GM12864 (cell line): ENCODE measurements at regions not wholly inside any gene's neighbourhood (a gene's known extent, or its start where the extent isn't known, plus 50 kb on each side); places are given as distances from the start of the nearest gene placed in this dataset.

Experiments
- DNase-seq: peaks from one replicate; pipeline ENCODE4 v3.0.0-alpha.2; 2011; ENCODE audit warnings: low read depth
- H3K4me3 ChIP-seq: 2 replicates; pipeline ENCODE4 v1.5.1; 2011; ENCODE audit warnings: mild to moderate bottlenecking, low read depth, low read length, control low read depth
- TF ChIP-seq, protein P1 (sequence below): IDR thresholded peaks from 2 replicates; pipeline ENCODE4 v1.5.1; 2011; ENCODE audit warnings: low read depth, mild to moderate bottlenecking, moderate library complexity, low read length, control low read depth, inconsistent platforms; ENCODE audit errors: missing control alignments

DNA sequence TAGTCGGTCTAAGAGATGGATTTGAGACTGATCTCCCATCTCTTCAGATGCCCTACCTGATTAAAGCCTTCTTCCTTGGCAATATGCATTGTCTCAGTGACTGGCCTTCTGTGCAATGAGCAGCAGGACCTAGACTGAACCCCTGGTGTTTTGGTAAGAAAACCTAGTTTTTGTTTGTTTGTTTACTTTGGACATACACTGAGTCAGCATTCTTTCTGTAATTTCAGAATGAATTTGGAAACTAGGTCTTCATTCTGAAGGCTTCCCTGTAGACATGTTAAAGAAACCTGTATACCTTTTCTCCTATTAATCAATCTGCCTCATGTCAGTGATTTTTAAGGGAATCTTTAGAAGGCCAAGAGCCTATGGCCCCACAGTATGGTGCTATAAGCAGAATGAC lies 597.5 kb upstream of the HTR2C start:
- TF ChIP-seq, protein P1, sequence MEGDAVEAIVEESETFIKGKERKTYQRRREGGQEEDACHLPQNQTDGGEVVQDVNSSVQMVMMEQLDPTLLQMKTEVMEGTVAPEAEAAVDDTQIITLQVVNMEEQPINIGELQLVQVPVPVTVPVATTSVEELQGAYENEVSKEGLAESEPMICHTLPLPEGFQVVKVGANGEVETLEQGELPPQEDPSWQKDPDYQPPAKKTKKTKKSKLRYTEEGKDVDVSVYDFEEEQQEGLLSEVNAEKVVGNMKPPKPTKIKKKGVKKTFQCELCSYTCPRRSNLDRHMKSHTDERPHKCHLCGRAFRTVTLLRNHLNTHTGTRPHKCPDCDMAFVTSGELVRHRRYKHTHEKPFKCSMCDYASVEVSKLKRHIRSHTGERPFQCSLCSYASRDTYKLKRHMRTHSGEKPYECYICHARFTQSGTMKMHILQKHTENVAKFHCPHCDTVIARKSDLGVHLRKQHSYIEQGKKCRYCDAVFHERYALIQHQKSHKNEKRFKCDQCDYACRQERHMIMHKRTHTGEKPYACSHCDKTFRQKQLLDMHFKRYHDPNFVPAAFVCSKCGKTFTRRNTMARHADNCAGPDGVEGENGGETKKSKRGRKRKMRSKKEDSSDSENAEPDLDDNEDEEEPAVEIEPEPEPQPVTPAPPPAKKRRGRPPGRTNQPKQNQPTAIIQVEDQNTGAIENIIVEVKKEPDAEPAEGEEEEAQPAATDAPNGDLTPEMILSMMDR = no peak
- DNase-seq = no peak
- no peak overlapping the region for H3K4me3 ChIP-seq

DNA sequence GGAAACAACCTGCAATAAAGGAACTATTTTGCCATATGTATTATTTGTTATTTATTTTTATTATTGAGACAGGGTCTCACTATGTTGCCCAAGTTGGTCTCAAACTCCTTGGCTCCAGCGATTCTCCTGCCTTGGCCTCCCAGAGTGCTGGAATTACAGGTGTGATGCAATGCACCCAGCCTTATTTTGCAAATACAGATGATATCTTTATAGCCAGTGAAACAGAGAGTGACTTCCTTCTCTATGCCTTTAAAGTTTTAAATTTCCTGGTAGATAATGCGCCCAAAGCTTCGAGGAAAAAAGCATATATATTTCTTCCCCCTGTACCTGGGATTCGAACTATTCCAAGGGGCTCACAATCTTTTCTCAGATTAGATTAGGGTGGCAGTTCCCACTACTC lies 601.1 kb upstream of the HTR2C start:
- TF ChIP-seq, protein P1 = no peak
- no peak for DNase-seq
- no peak overlapping the region for H3K4me3 ChIP-seq

DNA sequence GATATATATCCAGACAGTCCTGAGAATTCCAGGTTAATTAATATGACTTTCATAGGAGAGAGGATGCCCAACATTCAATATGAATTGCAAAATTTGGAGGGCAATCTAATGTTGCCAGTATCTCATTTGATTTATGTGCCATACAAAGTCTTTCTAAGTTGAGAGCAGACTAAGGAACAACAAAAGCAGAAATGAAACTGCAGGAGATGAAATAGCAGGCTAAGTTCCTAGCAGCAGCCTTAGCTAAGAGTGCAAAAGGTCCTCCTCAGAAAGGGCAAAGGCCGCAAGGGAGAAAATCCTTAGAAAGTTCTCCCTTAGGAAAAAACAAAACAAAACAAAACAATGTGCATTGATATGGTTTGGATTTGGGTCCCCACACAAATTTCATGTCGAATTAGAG lies 602.9 kb upstream of the HTR2C start:
- no peak for DNase-seq
- H3K4me3 ChIP-seq = no peak overlapping the region
- TF ChIP-seq, protein P1 = no peak

DNA sequence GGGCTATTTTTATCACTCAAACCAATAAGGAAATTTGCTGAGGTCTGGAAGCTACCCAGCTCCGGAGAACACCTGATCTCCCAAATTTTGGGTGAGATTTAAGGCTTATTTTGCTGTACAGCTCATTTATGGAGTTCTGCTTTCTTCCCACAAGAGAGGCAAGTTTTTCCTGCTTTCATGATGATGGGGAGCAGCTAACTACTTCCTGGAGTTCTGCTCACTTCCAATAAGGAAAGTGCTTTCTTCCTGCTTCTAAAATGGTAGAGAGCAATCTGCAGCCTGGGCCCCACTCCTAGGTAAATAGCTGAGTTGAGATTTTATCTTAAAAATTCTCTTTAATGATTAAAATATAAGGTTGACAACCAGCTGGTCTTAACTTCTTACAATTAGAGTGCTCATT lies 606.0 kb upstream of the HTR2C start:
- TF ChIP-seq, protein P1 = no peak
- no peak overlapping the region for H3K4me3 ChIP-seq

DNA sequence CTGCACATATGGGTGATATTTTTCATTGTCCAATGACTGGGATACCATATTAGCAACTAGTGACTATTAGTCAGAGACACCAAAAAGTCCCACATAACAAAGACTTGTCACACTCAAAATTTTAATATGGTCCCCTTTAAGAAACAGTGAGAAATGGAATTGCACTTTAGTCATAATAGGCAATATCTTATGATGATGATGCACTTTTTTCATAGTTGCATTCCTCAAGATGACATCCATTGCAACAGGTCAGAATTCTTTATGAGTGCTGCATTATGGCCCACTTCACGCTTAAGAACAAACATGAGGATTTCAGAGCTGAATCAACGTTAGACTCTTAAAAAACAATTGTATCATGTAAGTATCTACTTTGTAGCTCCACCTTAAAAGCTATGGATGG lies 608.4 kb upstream of the HTR2C start:
- TF ChIP-seq, protein P1 = no peak
- no peak overlapping the region for H3K4me3 ChIP-seq
- DNase-seq = no peak

More for the DNA sequence above, 606.0 kb upstream of the HTR2C start:
- no peak for DNase-seq

DNA sequence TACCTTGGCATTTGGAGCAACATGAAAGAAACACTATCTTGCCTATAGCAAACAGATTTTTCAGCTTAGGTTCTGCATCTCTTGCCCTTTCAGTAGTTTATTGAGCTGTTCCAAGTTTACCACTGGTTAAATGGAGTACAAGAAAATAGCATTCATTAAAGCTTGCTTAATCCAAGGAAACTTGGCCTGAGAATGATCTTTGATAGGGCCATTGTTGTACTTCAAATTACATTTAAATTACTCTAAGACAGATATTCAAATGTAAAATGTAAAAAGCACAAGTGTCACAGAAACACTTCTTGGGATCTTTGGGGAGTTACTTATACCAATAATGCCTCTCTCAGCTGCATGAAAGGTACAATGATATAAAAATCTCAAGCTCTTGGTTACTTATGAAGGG lies 609.0 kb upstream of the HTR2C start:
- no peak overlapping the region for H3K4me3 ChIP-seq
- DNase-seq = no peak
- TF ChIP-seq, protein P1 = no peak

DNA sequence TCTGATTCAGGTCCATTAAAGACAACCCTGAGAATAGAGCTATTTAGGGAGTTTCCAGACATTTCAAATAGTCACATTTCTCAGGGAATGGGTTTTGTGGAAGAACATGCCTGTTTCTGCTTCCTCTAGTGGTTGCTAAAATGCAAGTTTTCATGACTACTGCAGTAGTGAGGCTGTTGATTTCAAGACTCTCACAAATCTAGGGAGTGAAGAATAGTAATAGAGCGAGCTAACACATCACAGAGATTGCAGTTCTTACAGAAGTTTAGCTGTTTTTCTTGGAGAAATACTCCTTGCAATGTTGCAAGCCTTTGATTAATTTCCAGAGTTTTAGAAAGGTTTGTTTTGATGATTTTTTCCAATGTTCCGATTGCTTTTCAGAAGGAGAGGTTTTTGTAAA lies 610.2 kb upstream of the HTR2C start:
- H3K4me3 ChIP-seq = no peak overlapping the region
- TF ChIP-seq, protein P1 = no peak
- DNase-seq = no peak
